ENCODE measurements at regions not wholly inside any gene's neighbourhood (a gene's known extent, or its start where the extent isn't known, plus 50 kb on each side); places are given as distances from the start of the nearest gene placed in this dataset.

DNA sequence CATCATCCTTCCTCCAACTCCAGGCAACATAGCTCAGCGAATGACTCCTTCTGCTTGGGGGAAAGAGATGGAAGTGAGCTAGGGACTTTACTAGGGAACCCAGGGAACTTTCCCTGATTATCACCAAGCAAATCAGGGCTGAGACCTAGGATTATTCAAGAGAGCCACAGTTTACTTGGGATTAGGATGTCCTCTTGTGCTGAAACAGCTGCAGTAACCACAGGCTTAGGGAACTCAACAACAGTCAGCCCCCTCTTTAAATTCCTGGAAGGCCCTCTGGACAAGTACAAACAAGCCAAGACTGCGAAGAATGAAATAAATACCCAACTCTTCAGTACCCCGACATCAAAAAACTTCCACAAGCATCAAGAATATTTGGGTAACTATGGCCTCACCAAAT is 700.9 kb downstream of the COL12A1 start:
- TF ChIP-seq, protein P1, sequence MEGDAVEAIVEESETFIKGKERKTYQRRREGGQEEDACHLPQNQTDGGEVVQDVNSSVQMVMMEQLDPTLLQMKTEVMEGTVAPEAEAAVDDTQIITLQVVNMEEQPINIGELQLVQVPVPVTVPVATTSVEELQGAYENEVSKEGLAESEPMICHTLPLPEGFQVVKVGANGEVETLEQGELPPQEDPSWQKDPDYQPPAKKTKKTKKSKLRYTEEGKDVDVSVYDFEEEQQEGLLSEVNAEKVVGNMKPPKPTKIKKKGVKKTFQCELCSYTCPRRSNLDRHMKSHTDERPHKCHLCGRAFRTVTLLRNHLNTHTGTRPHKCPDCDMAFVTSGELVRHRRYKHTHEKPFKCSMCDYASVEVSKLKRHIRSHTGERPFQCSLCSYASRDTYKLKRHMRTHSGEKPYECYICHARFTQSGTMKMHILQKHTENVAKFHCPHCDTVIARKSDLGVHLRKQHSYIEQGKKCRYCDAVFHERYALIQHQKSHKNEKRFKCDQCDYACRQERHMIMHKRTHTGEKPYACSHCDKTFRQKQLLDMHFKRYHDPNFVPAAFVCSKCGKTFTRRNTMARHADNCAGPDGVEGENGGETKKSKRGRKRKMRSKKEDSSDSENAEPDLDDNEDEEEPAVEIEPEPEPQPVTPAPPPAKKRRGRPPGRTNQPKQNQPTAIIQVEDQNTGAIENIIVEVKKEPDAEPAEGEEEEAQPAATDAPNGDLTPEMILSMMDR (IDR thresholded peaks at IDR 0.05; ENCODE audit: poor library complexity, severe bottlenecking) = no peak
- TF ChIP-seq RAD21 (conservative IDR thresholded peaks at IDR 0.05) = no peak
- TF ChIP-seq EZH2 (IDR thresholded peaks at IDR 0.05; ENCODE audit: borderline replicate concordance, insufficient read depth, low read length, poor library complexity, severe bottlenecking) = no peak
- TF ChIP-seq, protein P2, sequence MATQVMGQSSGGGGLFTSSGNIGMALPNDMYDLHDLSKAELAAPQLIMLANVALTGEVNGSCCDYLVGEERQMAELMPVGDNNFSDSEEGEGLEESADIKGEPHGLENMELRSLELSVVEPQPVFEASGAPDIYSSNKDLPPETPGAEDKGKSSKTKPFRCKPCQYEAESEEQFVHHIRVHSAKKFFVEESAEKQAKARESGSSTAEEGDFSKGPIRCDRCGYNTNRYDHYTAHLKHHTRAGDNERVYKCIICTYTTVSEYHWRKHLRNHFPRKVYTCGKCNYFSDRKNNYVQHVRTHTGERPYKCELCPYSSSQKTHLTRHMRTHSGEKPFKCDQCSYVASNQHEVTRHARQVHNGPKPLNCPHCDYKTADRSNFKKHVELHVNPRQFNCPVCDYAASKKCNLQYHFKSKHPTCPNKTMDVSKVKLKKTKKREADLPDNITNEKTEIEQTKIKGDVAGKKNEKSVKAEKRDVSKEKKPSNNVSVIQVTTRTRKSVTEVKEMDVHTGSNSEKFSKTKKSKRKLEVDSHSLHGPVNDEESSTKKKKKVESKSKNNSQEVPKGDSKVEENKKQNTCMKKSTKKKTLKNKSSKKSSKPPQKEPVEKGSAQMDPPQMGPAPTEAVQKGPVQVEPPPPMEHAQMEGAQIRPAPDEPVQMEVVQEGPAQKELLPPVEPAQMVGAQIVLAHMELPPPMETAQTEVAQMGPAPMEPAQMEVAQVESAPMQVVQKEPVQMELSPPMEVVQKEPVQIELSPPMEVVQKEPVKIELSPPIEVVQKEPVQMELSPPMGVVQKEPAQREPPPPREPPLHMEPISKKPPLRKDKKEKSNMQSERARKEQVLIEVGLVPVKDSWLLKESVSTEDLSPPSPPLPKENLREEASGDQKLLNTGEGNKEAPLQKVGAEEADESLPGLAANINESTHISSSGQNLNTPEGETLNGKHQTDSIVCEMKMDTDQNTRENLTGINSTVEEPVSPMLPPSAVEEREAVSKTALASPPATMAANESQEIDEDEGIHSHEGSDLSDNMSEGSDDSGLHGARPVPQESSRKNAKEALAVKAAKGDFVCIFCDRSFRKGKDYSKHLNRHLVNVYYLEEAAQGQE (IDR thresholded peaks at IDR 0.05; ENCODE audit: borderline replicate concordance) = no peak

All from neural cell (in vitro differentiated cells).